ENCODE measurements at regions not wholly inside any gene's neighbourhood (a gene's known extent, or its start where the extent isn't known, plus 50 kb on each side); places are given as distances from the start of the nearest gene placed in this dataset.

GRCh38 chr6:164021589-164022250 lies 607.2 kb downstream of the QKI start:
- no peak for DNase-seq (ENCODE audit: low read depth)

- no peak for DNase-seq (ENCODE audit: low read depth)
Measured at GRCh38 chr6:164020142-164020541, 605.6 kb downstream of the QKI start.

GRCh38 chr6:164018133-164018532 lies 603.6 kb downstream of the QKI start:
- DNase-seq (ENCODE audit: low read depth) = no peak

- DNase-seq (ENCODE audit: low read depth) = no peak
Measured at GRCh38 chr6:164016056-164016455, 601.5 kb downstream of the QKI start.

- DNase-seq (ENCODE audit: low read depth) = no peak
Measured at GRCh38 chr6:164015088-164015484, 600.6 kb downstream of the QKI start.

GRCh38 chr6:164014346-164015087 lies 600.0 kb downstream of the QKI start:
- DNase-seq (ENCODE audit: low read depth) = no peak

- no peak for DNase-seq (ENCODE audit: low read depth)
Measured at GRCh38 chr6:164013480-164014208, 599.1 kb downstream of the QKI start.

GRCh38 chr6:164011321-164011720 lies 596.8 kb downstream of the QKI start:
- DNase-seq (ENCODE audit: low read depth) = no peak

GRCh38 chr6:164010441-164011103 lies 596.1 kb downstream of the QKI start:
- DNase-seq (ENCODE audit: low read depth) = no peak

GRCh38 chr6:164008902-164009301 lies 594.4 kb downstream of the QKI start:
- DNase-seq (ENCODE audit: low read depth) = no peak

- no peak for DNase-seq (ENCODE audit: low read depth)
Measured at GRCh38 chr6:164007881-164008280, 593.4 kb downstream of the QKI start.

- no peak for DNase-seq (ENCODE audit: low read depth)
Measured at GRCh38 chr6:164006459-164006858, 591.9 kb downstream of the QKI start.

GRCh38 chr6:164005004-164005711 lies 590.6 kb downstream of the QKI start:
- DNase-seq (ENCODE audit: low read depth) = no peak

- DNase-seq (ENCODE audit: low read depth) = no peak
Measured at GRCh38 chr6:164000276-164000675, 585.8 kb downstream of the QKI start.

GRCh38 chr6:163999475-164000125 lies 585.1 kb downstream of the QKI start:
- no peak for DNase-seq (ENCODE audit: low read depth)

- DNase-seq (ENCODE audit: low read depth) = no peak
Measured at GRCh38 chr6:163998496-163998895, 584.0 kb downstream of the QKI start.

- DNase-seq (ENCODE audit: low read depth) = no peak
Measured at GRCh38 chr6:163996491-163996890, 582.0 kb downstream of the QKI start.

- DNase-seq (ENCODE audit: low read depth) = no peak
Measured at GRCh38 chr6:163994566-163994965, 580.0 kb downstream of the QKI start.

- no peak for DNase-seq (ENCODE audit: low read depth)
Measured at GRCh38 chr6:163992701-163993100, 578.2 kb downstream of the QKI start.

GRCh38 chr6:163992056-163992455 lies 577.5 kb downstream of the QKI start:
- no peak for DNase-seq (ENCODE audit: low read depth)

GRCh38 chr6:163991321-163991720 lies 576.8 kb downstream of the QKI start:
- no peak for DNase-seq (ENCODE audit: low read depth)
